ENCODE measurements at regions not wholly inside any gene's neighbourhood (a gene's known extent, or its start where the extent isn't known, plus 50 kb on each side); places are given as distances from the start of the nearest gene placed in this dataset.
A peak's percentile ranks its signal among the peaks of the same experiment; 100 is the strongest.

DNA sequence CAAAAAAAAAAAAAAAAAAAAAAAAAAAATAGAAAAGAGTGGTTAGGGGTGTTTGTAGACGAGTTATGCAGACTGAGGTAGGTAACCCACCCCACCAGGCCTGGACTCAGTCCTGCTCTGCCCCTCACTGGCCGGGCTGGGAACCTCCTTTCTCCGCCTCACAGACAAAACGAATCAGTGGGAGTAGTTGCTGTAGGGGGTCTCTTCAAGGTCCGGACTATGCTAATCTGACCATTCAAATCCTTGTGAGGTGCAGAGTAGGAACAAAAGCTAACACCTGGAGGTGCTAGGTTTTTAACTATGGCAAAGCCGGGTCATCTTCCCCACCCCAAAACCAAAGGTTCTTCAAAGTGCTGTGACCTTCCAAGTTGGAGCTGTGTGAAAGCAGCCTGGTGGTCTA lies 223.7 kb downstream of the SLC4A3 start:
- H3K27me3 ChIP-seq (ENCODE audit: control insufficient read depth in 3 of 3, insufficient read depth in 3 of 3, low read length in 2 of 3) = no peaks in the 10 kb centered on the region
- DNase-seq (no peak), ATAC-seq (ENCODE audit: insufficient read depth, low FRiP score) (no peak)
- H3K9me3 ChIP-seq (ENCODE audit: control insufficient read depth in 4 of 4, insufficient read depth in 3 of 4, low read length in 3 of 4) = peaks cover 0 to 5% (median 0%) of the 10 kb centered on the region in 4 donors
- no peak overlapping the region for H3K9ac ChIP-seq (ENCODE audit: insufficient read depth in 1 of 2, low read length in 2 of 2)
- no peak overlapping the region for H3K4me3 ChIP-seq
- 71 to 77% methylated on average over 6 of the region's 6 CpGs for WGBS, 2 donors
- no peak overlapping the region for H3K27ac ChIP-seq (ENCODE audit: low read depth in 1 of 2, low read length in 1 of 2)
- no peak for TF ChIP-seq CTCF (IDR thresholded peaks at IDR 0.05; ENCODE audit: control extremely low read depth, extremely low read depth)
- H3K4me1 ChIP-seq (ENCODE audit: control insufficient read depth in 5 of 5, insufficient read depth in 5 of 5, low read length in 5 of 5) = peaks cover 0 to 16% (median 0%) of the 10 kb centered on the region in 5 donors
- no peaks in the 10 kb centered on the region for H3K36me3 ChIP-seq (ENCODE audit: control insufficient read depth in 4 of 4, insufficient read depth in 4 of 4, low read length in 4 of 4)

GRCh38 chr2:219851801-219852481 lies 224.5 kb downstream of the SLC4A3 start:
- peaks cover 0 to 16% (median 0%) of the 10 kb centered on the region in 5 donors for H3K4me1 ChIP-seq (ENCODE audit: control insufficient read depth in 5 of 5, insufficient read depth in 5 of 5, low read length in 5 of 5)
- ATAC-seq (ENCODE audit: insufficient read depth, low FRiP score) = peak; percentile 28

GRCh38 chr2:219852626-219853025 lies 225.2 kb downstream of the SLC4A3 start:
- no peak overlapping the region for H3K27ac ChIP-seq (ENCODE audit: low read depth in 1 of 2, low read length in 1 of 2)
- DNase-seq (peak; percentile 26 to 59 (median 36)), ATAC-seq (ENCODE audit: insufficient read depth, low FRiP score) (no peak)
- 47 to 56% methylated on average over 12 of the region's 12 CpGs for WGBS, 2 donors
- H3K27me3 ChIP-seq (ENCODE audit: control insufficient read depth in 3 of 3, insufficient read depth in 3 of 3, low read length in 2 of 3) = no peaks in the 10 kb centered on the region
- H3K4me3 ChIP-seq = no peak overlapping the region
- H3K4me1 ChIP-seq (ENCODE audit: control insufficient read depth in 5 of 5, insufficient read depth in 5 of 5, low read length in 5 of 5) = peaks cover 0 to 16% (median 0%) of the 10 kb centered on the region in 5 donors
- no peak for TF ChIP-seq CTCF (IDR thresholded peaks at IDR 0.05; ENCODE audit: control extremely low read depth, extremely low read depth)
- no peaks in the 10 kb centered on the region for H3K36me3 ChIP-seq (ENCODE audit: control insufficient read depth in 4 of 4, insufficient read depth in 4 of 4, low read length in 4 of 4)
- peaks cover 0 to 5% (median 0%) of the 10 kb centered on the region in 4 donors for H3K9me3 ChIP-seq (ENCODE audit: control insufficient read depth in 4 of 4, insufficient read depth in 3 of 4, low read length in 3 of 4)
- H3K9ac ChIP-seq (ENCODE audit: insufficient read depth in 1 of 2, low read length in 2 of 2) = no peak overlapping the region

More at GRCh38 chr2:219851801-219852481, 224.5 kb downstream of the SLC4A3 start:
- H3K27me3 ChIP-seq (ENCODE audit: control insufficient read depth in 3 of 3, insufficient read depth in 3 of 3, low read length in 2 of 3) = no peaks in the 10 kb centered on the region
- no peak for TF ChIP-seq CTCF (IDR thresholded peaks at IDR 0.05; ENCODE audit: control extremely low read depth, extremely low read depth)
- H3K9me3 ChIP-seq (ENCODE audit: control insufficient read depth in 4 of 4, insufficient read depth in 3 of 4, low read length in 3 of 4) = peaks cover 0 to 5% (median 0%) of the 10 kb centered on the region in 4 donors
- 36 to 44% methylated on average over 22 of the region's 22 CpGs for WGBS, 2 donors
- no peak overlapping the region for H3K9ac ChIP-seq (ENCODE audit: insufficient read depth in 1 of 2, low read length in 2 of 2)
- no peak overlapping the region for H3K4me3 ChIP-seq
- peak in 1 of 3 donors; percentile 7 for DNase-seq
- H3K27ac ChIP-seq (ENCODE audit: low read depth in 1 of 2, low read length in 1 of 2) = no peak overlapping the region
- H3K36me3 ChIP-seq (ENCODE audit: control insufficient read depth in 4 of 4, insufficient read depth in 4 of 4, low read length in 4 of 4) = no peaks in the 10 kb centered on the region

Measured in lung (tissue), 11 donors.